HG02938 (cell line): ENCODE measurements at regions not wholly inside any gene's neighbourhood (a gene's known extent, or its start where the extent isn't known, plus 50 kb on each side); places are given as distances from the start of the nearest gene placed in this dataset.

ENCODE experiments used
- ATAC-seq: cut with Tn5 transposase; IDR thresholded peaks from one replicate; pipeline ENCODE4 v1.9.1; 2021; ENCODE audit warnings: mild to moderate bottlenecking, moderate library complexity; ENCODE audit not compliant: unreplicated experiment

- ATAC-seq = no peak
Observed at GRCh38 chr6:100182313-100182712, 188.3 kb upstream of the MCHR2 start.

GRCh38 chr6:100181309-100181708, 187.3 kb upstream of the MCHR2 start:
- ATAC-seq = no peak

- no peak for ATAC-seq
Observed at GRCh38 chr6:100179576-100179975, 185.6 kb upstream of the MCHR2 start.

GRCh38 chr6:100177956-100178355, 183.9 kb upstream of the MCHR2 start:
- no peak for ATAC-seq

GRCh38 chr6:100176951-100177710, 183.1 kb upstream of the MCHR2 start:
- no peak for ATAC-seq

GRCh38 chr6:100176311-100176950, 182.4 kb upstream of the MCHR2 start:
- ATAC-seq = no peak

- no peak for ATAC-seq
Observed at GRCh38 chr6:100175814-100176310, 181.8 kb upstream of the MCHR2 start.

- ATAC-seq = no peak
Observed at GRCh38 chr6:100173211-100173610, 179.2 kb upstream of the MCHR2 start.

GRCh38 chr6:100172322-100172713, 178.3 kb upstream of the MCHR2 start:
- no peak for ATAC-seq

GRCh38 chr6:100171533-100172321, 177.7 kb upstream of the MCHR2 start:
- ATAC-seq = peak; percentile 68

GRCh38 chr6:100168148-100168547, 174.1 kb upstream of the MCHR2 start:
- ATAC-seq = no peak

GRCh38 chr6:100167585-100167984, 173.6 kb upstream of the MCHR2 start:
- no peak for ATAC-seq

- ATAC-seq = no peak
Observed at GRCh38 chr6:100166956-100167355, 172.9 kb upstream of the MCHR2 start.

GRCh38 chr6:100165442-100165841, 171.4 kb upstream of the MCHR2 start:
- ATAC-seq = no peak

GRCh38 chr6:100163035-100163434, 169.0 kb upstream of the MCHR2 start:
- no peak for ATAC-seq

GRCh38 chr6:100161782-100162365, 167.9 kb upstream of the MCHR2 start:
- ATAC-seq = no peak

- no peak for ATAC-seq
Observed at GRCh38 chr6:100160930-100161329, 166.9 kb upstream of the MCHR2 start.

GRCh38 chr6:100155141-100155540, 161.1 kb upstream of the MCHR2 start:
- no peak for ATAC-seq

- no peak for ATAC-seq
Observed at GRCh38 chr6:100153636-100154275, 159.7 kb upstream of the MCHR2 start.

- ATAC-seq = no peak
Observed at GRCh38 chr6:100152201-100152600, 158.2 kb upstream of the MCHR2 start.

- ATAC-seq = no peak
Observed at GRCh38 chr6:100144991-100145390, 151.0 kb upstream of the MCHR2 start.
